ENCODE measurements at regions not wholly inside any gene's neighbourhood (a gene's known extent, or its start where the extent isn't known, plus 50 kb on each side); places are given as distances from the start of the nearest gene placed in this dataset.
"Not testable (repeated sequence)": the region's sequence is repeated elsewhere in the genome, so short reads cannot be mapped to it uniquely, and the experiment has no call there.

- WGBS, 2 experiments (ENCODE audit: insufficient coverage in 2 of 2) = 75 to 91% methylated on average over 4 to 5 of the region's 7 CpGs
- H3K36me3 ChIP-seq (ENCODE audit: control insufficient read depth, insufficient read depth, low read length) = no peaks in the 10 kb centered on the region
- no peaks in the 10 kb centered on the region for H3K9me3 ChIP-seq (ENCODE audit: control insufficient read depth, low read length)
- H3K4me1 ChIP-seq (ENCODE audit: control insufficient read depth, insufficient read depth, low read length, poor library complexity, severe bottlenecking) = peaks cover 4% of the 10 kb centered on the region
- no peak overlapping the region for H3K4me3 ChIP-seq (ENCODE audit: extremely low read depth, insufficient read depth, low read length, poor library complexity, severe bottlenecking)
- H3K27ac ChIP-seq (ENCODE audit: low read depth, low read length, severe bottlenecking) = no peak overlapping the region
These were observed 96.0 kb downstream of the GATA3 start for GRCh38 chr10:8150401-8150905.

GRCh38 chr10:8151086-8151485 lies 96.6 kb downstream of the GATA3 start:
- 93 to 97% methylated on average over 4 of the region's 4 CpGs for WGBS, 2 experiments (ENCODE audit: insufficient coverage in 2 of 2)
- no peaks in the 10 kb centered on the region for H3K9me3 ChIP-seq (ENCODE audit: control insufficient read depth, low read length)
- no peak overlapping the region for H3K27ac ChIP-seq (ENCODE audit: low read depth, low read length, severe bottlenecking)
- H3K4me3 ChIP-seq (ENCODE audit: extremely low read depth, insufficient read depth, low read length, poor library complexity, severe bottlenecking) = no peak overlapping the region
- H3K36me3 ChIP-seq (ENCODE audit: control insufficient read depth, insufficient read depth, low read length) = no peaks in the 10 kb centered on the region
- peaks cover 4% of the 10 kb centered on the region for H3K4me1 ChIP-seq (ENCODE audit: control insufficient read depth, insufficient read depth, low read length, poor library complexity, severe bottlenecking)

- Histone ChIP-seq H3K27ac (ENCODE audit: low read depth, low read length, severe bottlenecking) (no peak overlapping the region), H3K36me3 (ENCODE audit: control insufficient read depth, insufficient read depth, low read length) (no peaks in the 10 kb centered on the region), H3K4me1 (ENCODE audit: control insufficient read depth, insufficient read depth, low read length, poor library complexity, severe bottlenecking) (no peaks in the 10 kb centered on the region), H3K9me3 (ENCODE audit: control insufficient read depth, low read length) (no peaks in the 10 kb centered on the region), H3K4me3 (ENCODE audit: extremely low read depth, insufficient read depth, low read length, poor library complexity, severe bottlenecking) (no peak overlapping the region)
- WGBS, 2 experiments (ENCODE audit: insufficient coverage in 2 of 2) = 92 to 100% methylated on average over 3 of the region's 4 CpGs
These were observed 102.4 kb downstream of the GATA3 start for GRCh38 chr10:8156918-8157317.

GRCh38 chr10:8158193-8159071 lies 103.9 kb downstream of the GATA3 start:
- 81 to 87% methylated on average over 3 to 7 of the region's 9 CpGs for WGBS, 2 experiments (ENCODE audit: insufficient coverage in 2 of 2)
- no peaks in the 10 kb centered on the region for H3K36me3 ChIP-seq (ENCODE audit: control insufficient read depth, insufficient read depth, low read length)
- H3K27ac ChIP-seq (ENCODE audit: low read depth, low read length, severe bottlenecking) = no peak overlapping the region
- H3K4me1 ChIP-seq (ENCODE audit: control insufficient read depth, insufficient read depth, low read length, poor library complexity, severe bottlenecking) = no peaks in the 10 kb centered on the region
- no peak overlapping the region for H3K4me3 ChIP-seq (ENCODE audit: extremely low read depth, insufficient read depth, low read length, poor library complexity, severe bottlenecking)
- H3K9me3 ChIP-seq (ENCODE audit: control insufficient read depth, low read length) = peaks cover 3% of the 10 kb centered on the region

- Histone ChIP-seq H3K4me1 (ENCODE audit: control insufficient read depth, insufficient read depth, low read length, poor library complexity, severe bottlenecking) (no peaks in the 10 kb centered on the region), H3K27ac (ENCODE audit: low read depth, low read length, severe bottlenecking) (no peak overlapping the region), H3K4me3 (ENCODE audit: extremely low read depth, insufficient read depth, low read length, poor library complexity, severe bottlenecking) (no peak overlapping the region), H3K9me3 (ENCODE audit: control insufficient read depth, low read length) (peaks cover 3% of the 10 kb centered on the region), H3K36me3 (ENCODE audit: control insufficient read depth, insufficient read depth, low read length) (no peaks in the 10 kb centered on the region)
- WGBS, 2 experiments (ENCODE audit: insufficient coverage in 2 of 2) = 93 to 95% methylated on average over 9 of the region's 9 CpGs
These were observed 105.1 kb downstream of the GATA3 start for GRCh38 chr10:8159341-8160165.

GRCh38 chr10:8163824-8164223 lies 109.3 kb downstream of the GATA3 start:
- H3K36me3 ChIP-seq (ENCODE audit: control insufficient read depth, insufficient read depth, low read length) = no peaks in the 10 kb centered on the region

GRCh38 chr10:8164640-8165039 lies 110.2 kb downstream of the GATA3 start:
- not testable (repeated sequence) for H3K27ac ChIP-seq (ENCODE audit: low read depth, low read length, severe bottlenecking); H3K36me3 ChIP-seq (ENCODE audit: control insufficient read depth, insufficient read depth, low read length); H3K4me1 ChIP-seq (ENCODE audit: control insufficient read depth, insufficient read depth, low read length, poor library complexity, severe bottlenecking); H3K9me3 ChIP-seq (ENCODE audit: control insufficient read depth, low read length); H3K4me3 ChIP-seq (ENCODE audit: extremely low read depth, insufficient read depth, low read length, poor library complexity, severe bottlenecking)
- no CpG with 5 or more reads among the region's 1 CpG for WGBS, 2 experiments (ENCODE audit: insufficient coverage in 2 of 2)

More at GRCh38 chr10:8163824-8164223, 109.3 kb downstream of the GATA3 start:
- no peaks in the 10 kb centered on the region for H3K4me1 ChIP-seq (ENCODE audit: control insufficient read depth, insufficient read depth, low read length, poor library complexity, severe bottlenecking)
- 100% methylated on average over 2 of the region's 2 CpGs for WGBS, 2 experiments (ENCODE audit: insufficient coverage in 2 of 2)
- H3K4me3 ChIP-seq (ENCODE audit: extremely low read depth, insufficient read depth, low read length, poor library complexity, severe bottlenecking) = no peak overlapping the region
- H3K27ac ChIP-seq (ENCODE audit: low read depth, low read length, severe bottlenecking) = no peak overlapping the region
- peaks cover 3% of the 10 kb centered on the region for H3K9me3 ChIP-seq (ENCODE audit: control insufficient read depth, low read length)

GRCh38 chr10:8168836-8169235 lies 114.3 kb downstream of the GATA3 start:
- Histone ChIP-seq H3K9me3 (ENCODE audit: control insufficient read depth, low read length) (no peaks in the 10 kb centered on the region), H3K4me1 (ENCODE audit: control insufficient read depth, insufficient read depth, low read length, poor library complexity, severe bottlenecking) (no peaks in the 10 kb centered on the region), H3K36me3 (ENCODE audit: control insufficient read depth, insufficient read depth, low read length) (no peaks in the 10 kb centered on the region), H3K27ac (ENCODE audit: low read depth, low read length, severe bottlenecking) (no peak overlapping the region), H3K4me3 (ENCODE audit: extremely low read depth, insufficient read depth, low read length, poor library complexity, severe bottlenecking) (no peak overlapping the region)

GRCh38 chr10:8171008-8171407 lies 116.5 kb downstream of the GATA3 start:
- H3K4me3 ChIP-seq (ENCODE audit: extremely low read depth, insufficient read depth, low read length, poor library complexity, severe bottlenecking) = no peak overlapping the region
- no peak overlapping the region for H3K27ac ChIP-seq (ENCODE audit: low read depth, low read length, severe bottlenecking)
- WGBS, 2 experiments (ENCODE audit: insufficient coverage in 2 of 2) = 100% methylated on average over 1 of the region's 2 CpGs; no CpG with 5 or more reads in 1 of the 2 experiments
- H3K4me1 ChIP-seq (ENCODE audit: control insufficient read depth, insufficient read depth, low read length, poor library complexity, severe bottlenecking) = no peaks in the 10 kb centered on the region
- H3K9me3 ChIP-seq (ENCODE audit: control insufficient read depth, low read length) = no peaks in the 10 kb centered on the region
- no peaks in the 10 kb centered on the region for H3K36me3 ChIP-seq (ENCODE audit: control insufficient read depth, insufficient read depth, low read length)

GRCh38 chr10:8172604-8173003 lies 118.1 kb downstream of the GATA3 start:
- Histone ChIP-seq H3K4me3 (ENCODE audit: extremely low read depth, insufficient read depth, low read length, poor library complexity, severe bottlenecking) (no peak overlapping the region), H3K36me3 (ENCODE audit: control insufficient read depth, insufficient read depth, low read length) (no peaks in the 10 kb centered on the region), H3K27ac (ENCODE audit: low read depth, low read length, severe bottlenecking) (no peak overlapping the region), H3K4me1 (ENCODE audit: control insufficient read depth, insufficient read depth, low read length, poor library complexity, severe bottlenecking) (no peaks in the 10 kb centered on the region), H3K9me3 (ENCODE audit: control insufficient read depth, low read length) (no peaks in the 10 kb centered on the region)
- 89 to 96% methylated on average over 3 to 5 of the region's 7 CpGs for WGBS, 2 experiments (ENCODE audit: insufficient coverage in 2 of 2)
